ENCODE measurements at regions not wholly inside any gene's neighbourhood (a gene's known extent, or its start where the extent isn't known, plus 50 kb on each side); places are given as distances from the start of the nearest gene placed in this dataset.

DNA sequence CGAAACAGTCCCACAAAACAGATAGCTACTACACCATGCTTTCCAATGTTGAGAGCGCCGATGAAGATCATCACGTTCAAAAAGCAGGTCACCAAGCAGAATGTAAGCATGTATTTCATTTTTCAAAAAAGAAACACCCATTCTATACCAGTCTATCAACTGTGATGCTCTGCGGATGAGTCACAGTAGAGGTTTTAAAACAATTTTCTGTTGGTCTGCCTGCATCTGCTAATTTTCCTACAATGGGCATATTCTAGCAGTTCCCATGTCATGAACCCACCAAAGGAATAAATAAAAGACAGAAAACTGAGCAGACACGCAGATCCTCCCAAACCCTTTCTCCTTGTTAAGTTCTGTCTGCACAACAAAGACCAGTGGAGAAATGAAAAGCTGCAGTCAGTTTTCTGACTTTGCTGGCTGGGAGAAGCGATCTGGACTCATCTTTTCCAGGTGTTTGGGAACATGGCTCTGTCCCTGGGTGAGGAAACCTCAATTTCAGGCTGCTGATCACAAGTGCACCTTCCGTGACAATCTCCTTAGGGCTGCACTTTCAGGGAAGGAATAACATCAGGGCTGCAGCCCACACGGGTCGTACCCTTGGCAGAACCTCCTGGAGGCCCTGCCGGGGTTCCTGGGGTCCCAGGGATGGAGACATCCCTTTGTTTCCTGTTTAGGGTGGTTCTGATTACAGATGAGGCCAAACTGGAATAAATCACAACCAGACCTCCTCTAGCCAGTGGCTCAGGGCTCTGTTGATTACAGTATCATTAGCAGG lies 200.1 kb downstream of the BMP7 start:
- intact Hi-C loops (cut with DNase I), result no loop called here
- Histone ChIP-seq H3K27me3 (no peaks in the 10 kb centered on the region), H3K9me3 (no peaks in the 10 kb centered on the region), H3K27ac (no peak overlapping the region), H3K4me3 (no peak overlapping the region), H3K4me1 (no peaks in the 10 kb centered on the region), H3K36me3 (no peaks in the 10 kb centered on the region)
- DNase-seq (ENCODE audit: low spot score in 2 of 2), result no peak
- TF ChIP-seq, protein P1, sequence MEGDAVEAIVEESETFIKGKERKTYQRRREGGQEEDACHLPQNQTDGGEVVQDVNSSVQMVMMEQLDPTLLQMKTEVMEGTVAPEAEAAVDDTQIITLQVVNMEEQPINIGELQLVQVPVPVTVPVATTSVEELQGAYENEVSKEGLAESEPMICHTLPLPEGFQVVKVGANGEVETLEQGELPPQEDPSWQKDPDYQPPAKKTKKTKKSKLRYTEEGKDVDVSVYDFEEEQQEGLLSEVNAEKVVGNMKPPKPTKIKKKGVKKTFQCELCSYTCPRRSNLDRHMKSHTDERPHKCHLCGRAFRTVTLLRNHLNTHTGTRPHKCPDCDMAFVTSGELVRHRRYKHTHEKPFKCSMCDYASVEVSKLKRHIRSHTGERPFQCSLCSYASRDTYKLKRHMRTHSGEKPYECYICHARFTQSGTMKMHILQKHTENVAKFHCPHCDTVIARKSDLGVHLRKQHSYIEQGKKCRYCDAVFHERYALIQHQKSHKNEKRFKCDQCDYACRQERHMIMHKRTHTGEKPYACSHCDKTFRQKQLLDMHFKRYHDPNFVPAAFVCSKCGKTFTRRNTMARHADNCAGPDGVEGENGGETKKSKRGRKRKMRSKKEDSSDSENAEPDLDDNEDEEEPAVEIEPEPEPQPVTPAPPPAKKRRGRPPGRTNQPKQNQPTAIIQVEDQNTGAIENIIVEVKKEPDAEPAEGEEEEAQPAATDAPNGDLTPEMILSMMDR (IDR thresholded peaks at IDR 0.05), result no peak

DNA sequence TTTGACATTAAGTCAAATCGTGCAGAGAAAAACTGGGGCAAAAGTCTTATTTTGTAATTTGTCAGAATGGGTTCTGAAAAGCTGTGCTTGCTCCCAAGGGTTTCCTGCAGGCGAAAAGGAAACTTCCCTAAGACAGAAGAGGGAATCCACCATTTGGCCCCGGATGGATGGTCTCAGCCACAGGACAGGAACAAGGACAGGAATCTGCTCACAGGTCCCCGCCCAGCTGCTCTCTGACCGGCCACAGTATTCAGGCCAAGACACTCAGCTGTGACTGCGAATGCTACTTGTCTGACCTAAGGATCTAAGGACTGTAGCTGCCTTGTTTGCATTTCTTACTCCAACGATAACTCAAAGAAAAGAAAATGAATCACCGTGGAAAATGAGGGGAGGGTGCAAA lies 197.0 kb downstream of the BMP7 start:
- Histone ChIP-seq H3K9me3 (no peaks in the 10 kb centered on the region), H3K27me3 (no peaks in the 10 kb centered on the region), H3K36me3 (no peaks in the 10 kb centered on the region), H3K4me3 (no peak overlapping the region), H3K27ac (no peak overlapping the region), H3K4me1 (no peaks in the 10 kb centered on the region)
- TF ChIP-seq, protein P1 (IDR thresholded peaks at IDR 0.05), result no peak
- intact Hi-C loops (cut with DNase I), result no loop called here
- DNase-seq (ENCODE audit: low spot score in 2 of 2), result no peak

DNA sequence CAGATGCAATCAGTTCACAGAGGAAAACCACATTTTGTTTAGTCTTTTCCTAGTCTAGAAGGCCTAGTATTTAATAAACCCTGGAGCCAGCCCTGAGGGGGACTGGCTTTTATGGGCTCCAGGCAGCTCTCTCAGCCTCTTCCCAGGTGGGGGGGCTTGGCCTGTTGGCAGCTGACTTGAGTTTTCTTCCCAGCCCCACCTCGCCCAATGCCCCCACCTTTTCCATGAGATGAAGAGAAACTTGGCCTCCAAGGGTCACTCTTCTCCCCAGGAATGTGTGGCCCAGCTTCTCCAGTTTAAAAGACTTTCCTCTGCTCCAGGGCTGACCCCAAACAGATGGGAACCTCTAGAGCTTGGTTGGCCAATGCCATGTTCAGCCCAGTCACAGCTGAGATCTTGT lies 196.1 kb downstream of the BMP7 start:
- no peaks in the 10 kb centered on the region for H3K27me3 ChIP-seq
- TF ChIP-seq, protein P1 (IDR thresholded peaks at IDR 0.05), result no peak

DNA sequence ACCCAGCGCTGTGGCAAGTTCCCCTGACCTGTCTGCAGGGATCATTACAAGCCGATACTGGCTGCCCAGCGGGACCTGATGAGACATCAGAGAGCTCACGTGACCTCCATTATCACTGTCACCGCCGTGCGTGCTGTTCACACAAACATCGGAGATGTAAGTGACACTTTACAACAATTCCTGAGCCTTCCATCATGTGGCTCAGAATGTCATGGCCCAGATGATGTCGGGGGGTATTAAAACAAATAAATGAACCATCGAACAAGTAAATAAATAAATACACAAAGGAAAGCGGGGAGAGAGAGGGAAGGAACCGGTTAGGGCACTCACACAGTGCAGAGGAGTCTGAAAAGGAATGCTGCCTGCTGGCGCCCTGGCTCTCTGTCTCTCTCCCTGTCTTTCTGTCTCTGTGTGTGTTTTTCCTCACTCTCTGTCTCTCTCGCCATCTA lies 195.1 kb downstream of the BMP7 start:
- H3K9me3 ChIP-seq, result no peaks in the 10 kb centered on the region
- H3K27me3 ChIP-seq, result no peaks in the 10 kb centered on the region
- DNase-seq (ENCODE audit: low spot score in 2 of 2), result no peak
- H3K36me3 ChIP-seq, result no peaks in the 10 kb centered on the region
- no peak overlapping the region for H3K4me3 ChIP-seq
- intact Hi-C loops (cut with DNase I), result no loop called here
- H3K27ac ChIP-seq, result no peak overlapping the region
- TF ChIP-seq, protein P1 (IDR thresholded peaks at IDR 0.05), result no peak
- no peaks in the 10 kb centered on the region for H3K4me1 ChIP-seq

More for the DNA sequence above, 196.1 kb downstream of the BMP7 start:
- Histone ChIP-seq H3K9me3 (no peaks in the 10 kb centered on the region), H3K4me1 (no peaks in the 10 kb centered on the region), H3K36me3 (no peaks in the 10 kb centered on the region), H3K27ac (no peak overlapping the region), H3K4me3 (no peak overlapping the region)
- intact Hi-C loops (cut with DNase I), result no loop called here
- no peak for DNase-seq (ENCODE audit: low spot score in 2 of 2)

DNA sequence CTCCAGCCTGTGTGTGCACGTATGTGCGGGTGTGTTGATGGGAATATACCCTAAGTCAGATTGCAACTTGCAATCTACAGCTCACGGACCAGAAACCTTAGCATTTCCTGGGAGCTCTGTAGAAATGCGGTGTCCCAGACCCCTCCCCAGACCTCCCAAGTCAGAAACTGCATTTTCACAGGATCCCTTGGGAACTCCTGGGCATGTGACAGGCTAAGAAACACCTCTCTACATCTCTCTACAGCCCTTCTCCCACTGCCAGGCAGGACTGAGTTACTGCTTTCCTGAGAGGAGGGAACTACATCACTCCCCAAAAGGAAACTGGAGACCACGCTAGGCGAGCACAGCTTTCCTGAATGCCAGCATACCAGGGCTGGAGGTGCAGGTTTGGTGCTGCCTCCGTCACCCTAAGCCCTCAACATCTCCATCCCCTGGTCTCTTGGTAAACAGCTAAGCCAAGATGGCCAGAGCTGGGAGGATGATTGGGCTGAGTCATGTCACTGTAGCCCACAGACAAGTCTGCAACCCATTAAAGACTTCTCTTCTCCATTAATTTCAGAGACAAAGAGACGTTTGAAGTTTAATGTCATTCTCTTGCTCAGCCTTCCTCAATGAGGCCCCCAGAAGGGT lies 194.4 kb downstream of the BMP7 start:
- H3K4me3 ChIP-seq, result no peak overlapping the region
- no peaks in the 10 kb centered on the region for H3K27me3 ChIP-seq
- intact Hi-C loops (cut with DNase I), result no loop called here
- no peaks in the 10 kb centered on the region for H3K9me3 ChIP-seq
- no peak overlapping the region for H3K27ac ChIP-seq
- DNase-seq (ENCODE audit: low spot score in 2 of 2), result no peak
- H3K4me1 ChIP-seq, result no peaks in the 10 kb centered on the region
- H3K36me3 ChIP-seq, result no peaks in the 10 kb centered on the region
- TF ChIP-seq, protein P1 (IDR thresholded peaks at IDR 0.05), result no peak

All from ascending aorta (tissue), 2 donors.